OCI-LY3 (cell line): ENCODE measurements at regions not wholly inside any gene's neighbourhood (a gene's known extent, or its start where the extent isn't known, plus 50 kb on each side); places are given as distances from the start of the nearest gene placed in this dataset.
A peak's percentile ranks its signal among the peaks of the same experiment; 100 is the strongest.

ENCODE experiments used
- H2AFZ ChIP-seq: fragments of 200-600, 300-600 bp; shearing (Covaris generic); 2 replicates; pipeline ENCODE4 v1.6.0; 2014; ENCODE audit warnings: antibody characterized with exemption, low read depth, low read length
- H3K27ac ChIP-seq: fragments of 200-600, 300-600 bp; sonication (generic); 2 replicates; pipeline ENCODE4 v1.5.1; 2014; ENCODE audit warnings: mild to moderate bottlenecking, low read length, moderate library complexity, mixed read lengths
- H3K27me3 ChIP-seq: fragments of 200-600, 300-600 bp; sonication (generic); 2 replicates; pipeline ENCODE4 v1.6.1; 2014; ENCODE audit warnings: low read depth, low read length, mixed read lengths
- H3K36me3 ChIP-seq: fragments of 200-600, 300-600 bp; sonication (generic); replicated peaks from 2 replicates; pipeline ENCODE3; 2014; ENCODE audit warnings: low read depth, low read length, mixed read lengths
- H3K4me1 ChIP-seq: fragments of 300-600, 200-600 bp; sonication (generic); 2 replicates; pipeline ENCODE4 v1.6.1; 2014; ENCODE audit warnings: low read length, mixed read lengths
- H3K4me2 ChIP-seq: fragments of 200-600, 300-600 bp; sonication (generic); 2 replicates; pipeline ENCODE4 v1.6.1; 2014; ENCODE audit warnings: low read length, mixed read lengths
- H3K4me3 ChIP-seq: fragments of 300-600, 200-600 bp; sonication (generic); 2 replicates; pipeline ENCODE4 v1.5.1; 2014; ENCODE audit warnings: antibody characterized with exemption, mild to moderate bottlenecking, low read length, moderate library complexity
- H3K79me2 ChIP-seq: fragments of 300-600, 200-600 bp; shearing (Covaris generic); 2 replicates; pipeline ENCODE4 v1.6.1; 2014; ENCODE audit warnings: mild to moderate bottlenecking, low read length, mixed read lengths
- H3K9ac ChIP-seq: fragments of 300-600, 200-600 bp; shearing (Covaris generic); 2 replicates; pipeline ENCODE4 v1.6.0; 2014; ENCODE audit warnings: mild to moderate bottlenecking, low read length, moderate library complexity
- H3K9me3 ChIP-seq: fragments of 200-600, 300-600 bp; shearing (Covaris generic); 2 replicates; pipeline ENCODE4 v1.6.1; 2014; ENCODE audit warnings: low read length, mixed read lengths; ENCODE audit not compliant: insufficient read depth
- H4K20me1 ChIP-seq: fragments of 200-600, 300-600 bp; sonication (generic); 2 replicates; pipeline ENCODE4 v1.6.1; 2016; ENCODE audit warnings: low read length, mixed read lengths; ENCODE audit not compliant: insufficient read depth
- CTCF ChIP-seq: fragments of 200-600, 300-600 bp; sonication (generic); IDR thresholded peaks from 2 replicates; pipeline ENCODE4 v1.5.1; 2014; ENCODE audit warnings: antibody characterized with exemption, low read length, low read depth
- EZH2phosphoT487 ChIP-seq: fragments of 200-600 bp; shearing (Covaris generic); IDR thresholded peaks from 2 replicates; pipeline ENCODE4 v1.6.1; 2018; ENCODE audit warnings: antibody characterized with exemption, mixed run types, low read depth

GRCh38 chr2:39587641-39588040 is 78.1 kb upstream of the TMEM178A start:
- Histone ChIP-seq H3K27ac (no peak overlapping the region), H3K27me3 (peaks cover 8% of the 10 kb centered on the region; the same call in 1 of the 2 replicates), H2AFZ (no peak overlapping the region), H3K4me1 (no peaks in the 10 kb centered on the region), H3K79me2 (no peaks in the 10 kb centered on the region), H4K20me1 (no peaks in the 10 kb centered on the region), H3K4me3 (no peak overlapping the region), H3K9me3 (no peaks in the 10 kb centered on the region), H3K9ac (no peak overlapping the region), H3K4me2 (no peak overlapping the region), H3K36me3 (no peaks in the 10 kb centered on the region)
- TF ChIP-seq EZH2phosphoT487, result no peak
- TF ChIP-seq CTCF, result no peak

GRCh38 chr2:39593439-39594393 is 72.0 kb upstream of the TMEM178A start:
- no peak overlapping the region for H2AFZ ChIP-seq
- H3K9me3 ChIP-seq, result no peaks in the 10 kb centered on the region
- H3K4me1 ChIP-seq, result no peaks in the 10 kb centered on the region
- H3K27me3 ChIP-seq, result peaks cover 5% of the 10 kb centered on the region; the same call in 1 of the 2 replicates
- H3K79me2 ChIP-seq, result no peaks in the 10 kb centered on the region
- no peak overlapping the region for H3K4me2 ChIP-seq
- H3K9ac ChIP-seq, result no peak overlapping the region
- no peak overlapping the region for H3K27ac ChIP-seq
- no peaks in the 10 kb centered on the region for H4K20me1 ChIP-seq
- no peaks in the 10 kb centered on the region for H3K36me3 ChIP-seq
- no peak overlapping the region for H3K4me3 ChIP-seq
- TF ChIP-seq EZH2phosphoT487 (no peak), CTCF (peak; percentile 23; the same call in 1 of the 2 replicates)

- Histone ChIP-seq H3K79me2 (no peaks in the 10 kb centered on the region), H2AFZ (no peak overlapping the region), H3K36me3 (no peaks in the 10 kb centered on the region), H3K27ac (no peak overlapping the region), H3K9me3 (no peaks in the 10 kb centered on the region), H3K27me3 (peaks cover 5% of the 10 kb centered on the region; the same call in 1 of the 2 replicates), H3K9ac (no peak overlapping the region), H3K4me3 (no peak overlapping the region), H3K4me2 (no peak overlapping the region), H4K20me1 (no peaks in the 10 kb centered on the region), H3K4me1 (no peaks in the 10 kb centered on the region)
- TF ChIP-seq EZH2phosphoT487, result no peak
- TF ChIP-seq CTCF, result no peak
Measured at GRCh38 chr2:39595116-39595515, 70.6 kb upstream of the TMEM178A start.

- no peak overlapping the region for H3K4me2 ChIP-seq
- no peaks in the 10 kb centered on the region for H3K9me3 ChIP-seq
- H3K27ac ChIP-seq, result no peak overlapping the region
- no peaks in the 10 kb centered on the region for H3K27me3 ChIP-seq
- H3K36me3 ChIP-seq, result no peaks in the 10 kb centered on the region
- TF ChIP-seq EZH2phosphoT487 (no peak), CTCF (no peak)
- no peaks in the 10 kb centered on the region for H4K20me1 ChIP-seq
- no peaks in the 10 kb centered on the region for H3K4me1 ChIP-seq
- no peaks in the 10 kb centered on the region for H3K79me2 ChIP-seq
- H2AFZ ChIP-seq, result no peak overlapping the region
- no peak overlapping the region for H3K9ac ChIP-seq
- H3K4me3 ChIP-seq, result no peak overlapping the region
Measured at GRCh38 chr2:39597314-39597713, 68.4 kb upstream of the TMEM178A start.
